CD14-positive monocyte (primary cell): ENCODE measurements at regions not wholly inside any gene's neighbourhood (a gene's known extent, or its start where the extent isn't known, plus 50 kb on each side); places are given as distances from the start of the nearest gene placed in this dataset.

Experiments
- DNase-seq, 3 donors: peaks; one replicate each; pipeline ENCODE4 v3.0.0-alpha.2; 2011 to 2022
- H2AFZ ChIP-seq: 2 replicates; pipeline ENCODE4 v1.6.0; 2012; ENCODE audit warnings: mild to moderate bottlenecking, low read depth, low read length, inconsistent platforms; ENCODE audit not compliant: insufficient read depth, poor library complexity, severe bottlenecking
- H3K27ac ChIP-seq, 2 donors: 1 replicate in 1 of 2; 2 replicates in 1 of 2; pipeline ENCODE4 v1.5.1; 2012 to 2013; ENCODE audit warnings: low read length in 2 of 2, control low read depth in 1 of 2, inconsistent platforms in 1 of 2, low read depth in 1 of 2, mild to moderate bottlenecking in 1 of 2
- H3K27me3 ChIP-seq, 2 donors: one replicate each; pipeline versions ENCODE4 v1.6.0 to v1.6.1; 2011 to 2013; ENCODE audit warnings: low read length in 2 of 2; ENCODE audit not compliant: control insufficient read depth in 2 of 2, insufficient read depth in 2 of 2
- H3K36me3 ChIP-seq, 2 donors: replicated peaks in 1 of 2; 1 replicate in 1 of 2; 2 replicates in 1 of 2; pipeline versions ENCODE4 v1.5.1 to v1.6.1; 2012 to 2013; ENCODE audit warnings: low read length in 2 of 2, control low read depth in 1 of 2, inconsistent platforms in 1 of 2, mild to moderate bottlenecking in 1 of 2; ENCODE audit not compliant: insufficient read depth in 2 of 2, control insufficient read depth in 1 of 2
- H3K4me1 ChIP-seq, 2 donors: 1 replicate in 1 of 2; 2 replicates in 1 of 2; pipeline versions ENCODE4 v1.5.1 to v1.6.1; 2012 to 2013; ENCODE audit warnings: low read length in 2 of 2, control low read depth in 1 of 2, inconsistent platforms in 1 of 2, mild to moderate bottlenecking in 1 of 2, moderate library complexity in 1 of 2; ENCODE audit not compliant: insufficient read depth in 2 of 2, control insufficient read depth in 1 of 2
- H3K4me2 ChIP-seq: replicated peaks from 2 replicates; pipeline ENCODE3; 2012; ENCODE audit warnings: low read length, moderate library complexity, mild to moderate bottlenecking; ENCODE audit not compliant: poor library complexity, severe bottlenecking; ENCODE audit errors: extremely low read depth
- H3K4me3 ChIP-seq, 3 experiments: fragments of 200-600 bp in 1 of 3; sonication (generic) in 1 of 3; replicated peaks in 1 of 3; 1 replicate in 2 of 3; 2 replicates in 1 of 3; pipeline ENCODE4 v1.5.1; 2011 to 2013; ENCODE audit warnings: low read length in 3 of 3, mild to moderate bottlenecking in 3 of 3, control low read depth in 2 of 3, low read depth in 2 of 3, inconsistent platforms in 1 of 3, moderate library complexity in 1 of 3
- H3K79me2 ChIP-seq: 2 replicates; pipeline ENCODE4 v1.6.0; 2012; ENCODE audit warnings: mild to moderate bottlenecking, control low read depth, inconsistent platforms, low read length, moderate library complexity; ENCODE audit not compliant: insufficient read depth
- H3K9ac ChIP-seq: 2 replicates; pipeline ENCODE4 v1.6.0; 2017; ENCODE audit warnings: low read length, mild to moderate bottlenecking; ENCODE audit not compliant: insufficient read depth, poor library complexity, severe bottlenecking
- H3K9me3 ChIP-seq, 2 donors: replicated peaks in 1 of 2; 1 replicate in 1 of 2; 2 replicates in 1 of 2; pipeline versions ENCODE4 v1.5.1 to v1.6.1; 2012 to 2013; ENCODE audit warnings: low read length in 2 of 2, control low read depth in 1 of 2; ENCODE audit not compliant: control insufficient read depth in 1 of 2, insufficient read depth in 1 of 2
- H4K20me1 ChIP-seq: 2 replicates; pipeline ENCODE4 v1.6.0; 2012; ENCODE audit warnings: mild to moderate bottlenecking, low read length, control low read depth, moderate library complexity; ENCODE audit not compliant: insufficient read depth
- H3K27ac Mint-ChIP-seq, 7 donors: one replicate each; pipeline ENCODE4 v1.8.0; 2020; ENCODE audit warnings: mild to moderate bottlenecking in 7 of 7, mixed read lengths in 7 of 7, moderate library complexity in 6 of 7, inconsistent platforms in 2 of 7
- H3K27me3 Mint-ChIP-seq, 3 donors: one replicate each; pipeline ENCODE4 v1.8.0; 2021 to 2022; ENCODE audit warnings: low read depth in 3 of 3, mild to moderate bottlenecking in 3 of 3, mixed read lengths in 3 of 3, moderate library complexity in 3 of 3, inconsistent platforms in 1 of 3
- H3K36me3 Mint-ChIP-seq, 2 donors: one replicate each; pipeline ENCODE4 v1.8.0; 2020; ENCODE audit warnings: mixed read lengths in 2 of 2, inconsistent platforms in 1 of 2, mild to moderate bottlenecking in 1 of 2
- H3K4me1 Mint-ChIP-seq: one replicate; pipeline ENCODE4 v1.8.0; 2020; ENCODE audit warnings: mild to moderate bottlenecking, mixed read lengths
- H3K4me3 Mint-ChIP-seq, 2 donors: one replicate each; pipeline ENCODE4 v1.8.0; 2020; ENCODE audit warnings: mild to moderate bottlenecking in 2 of 2, mixed read lengths in 2 of 2, moderate library complexity in 1 of 2
- H3K9me3 Mint-ChIP-seq, 7 donors: one replicate each; pipeline ENCODE4 v1.8.0; 2020 to 2022; ENCODE audit warnings: mixed read lengths in 7 of 7, mild to moderate bottlenecking in 6 of 7, moderate library complexity in 6 of 7, inconsistent platforms in 2 of 7
- WGBS: methylation state at CpG from one replicate; pipeline ENCODE4 v1.1.5; 2013; ENCODE audit warnings: missing lambda C conversion rate; ENCODE audit not compliant: insufficient coverage; 5-methylcytosine and 5-hydroxymethylcytosine counted together
- intact Hi-C, 2 donors: fragments of 100-400 bp; cut with micrococcal nuclease; formaldehyde crosslinking; loops; one replicate each; pipeline versions ENCODE4 v1.15.0 to v1.15.1; 2023
- TF ChIP-seq, protein P1 (sequence below): fragments of 200-600 bp; IDR thresholded peaks from one replicate; pipeline ENCODE4 v1.8.0; 2022; ENCODE audit warnings: antibody characterized with exemption, mild to moderate bottlenecking

DNA sequence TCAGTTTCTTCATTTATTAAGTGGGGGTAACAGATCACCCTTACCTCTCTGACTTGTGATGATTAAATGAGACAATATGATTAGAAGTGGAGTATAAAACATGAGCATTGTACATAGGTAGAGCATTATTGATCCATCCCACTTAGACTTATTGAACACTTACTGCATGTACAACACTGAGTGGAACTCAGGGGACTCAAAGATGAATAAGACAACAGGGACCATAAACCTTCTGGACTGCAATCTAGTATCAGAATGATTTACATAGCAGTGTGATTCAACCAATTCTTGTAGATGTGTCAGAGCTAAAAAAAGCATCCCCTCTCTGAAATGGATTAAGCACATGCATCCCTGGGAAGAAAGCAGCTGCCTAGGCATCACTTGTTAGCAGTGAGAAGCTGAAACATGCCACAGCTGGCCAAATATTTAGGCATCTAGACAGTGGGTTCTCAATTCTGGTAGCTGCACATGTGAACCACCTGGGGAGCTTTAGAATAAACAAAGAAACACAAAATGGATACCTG is 111.5 kb downstream of the CYRIA start:
- peaks cover 79 to 100% of the 10 kb centered on the region in 2 donors for H3K36me3 ChIP-seq
- no peaks in the 10 kb centered on the region for H3K27me3 ChIP-seq
- TF ChIP-seq, protein P1, sequence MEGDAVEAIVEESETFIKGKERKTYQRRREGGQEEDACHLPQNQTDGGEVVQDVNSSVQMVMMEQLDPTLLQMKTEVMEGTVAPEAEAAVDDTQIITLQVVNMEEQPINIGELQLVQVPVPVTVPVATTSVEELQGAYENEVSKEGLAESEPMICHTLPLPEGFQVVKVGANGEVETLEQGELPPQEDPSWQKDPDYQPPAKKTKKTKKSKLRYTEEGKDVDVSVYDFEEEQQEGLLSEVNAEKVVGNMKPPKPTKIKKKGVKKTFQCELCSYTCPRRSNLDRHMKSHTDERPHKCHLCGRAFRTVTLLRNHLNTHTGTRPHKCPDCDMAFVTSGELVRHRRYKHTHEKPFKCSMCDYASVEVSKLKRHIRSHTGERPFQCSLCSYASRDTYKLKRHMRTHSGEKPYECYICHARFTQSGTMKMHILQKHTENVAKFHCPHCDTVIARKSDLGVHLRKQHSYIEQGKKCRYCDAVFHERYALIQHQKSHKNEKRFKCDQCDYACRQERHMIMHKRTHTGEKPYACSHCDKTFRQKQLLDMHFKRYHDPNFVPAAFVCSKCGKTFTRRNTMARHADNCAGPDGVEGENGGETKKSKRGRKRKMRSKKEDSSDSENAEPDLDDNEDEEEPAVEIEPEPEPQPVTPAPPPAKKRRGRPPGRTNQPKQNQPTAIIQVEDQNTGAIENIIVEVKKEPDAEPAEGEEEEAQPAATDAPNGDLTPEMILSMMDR, result no peak
- no peak overlapping the region for H3K4me2 ChIP-seq
- no peak overlapping the region for H3K27ac ChIP-seq
- intact Hi-C loops, result loop anchor here (5.0 to 10.0 kb wide), 2 partner anchors 201 to 203 kb away; no protein-coding TSS in a partner anchor
- H3K4me1 ChIP-seq, result no peaks in the 10 kb centered on the region
- peaks cover 73% of the 10 kb centered on the region for H4K20me1 ChIP-seq
- H3K9ac ChIP-seq, result no peak overlapping the region
- Mint-ChIP-seq H3K27me3 (no peaks in the 10 kb centered on the region), H3K4me3 (no peak overlapping the region), H3K4me1 (peaks cover 2% of the 10 kb centered on the region), H3K36me3 (peaks cover 85 to 88% of the 10 kb centered on the region in 2 donors), H3K9me3 (no peaks in the 10 kb centered on the region), H3K27ac (peak overlapping the region in 1 of 7 donors; percentile 66)
- H3K9me3 ChIP-seq, result no peaks in the 10 kb centered on the region
- no peaks in the 10 kb centered on the region for H3K79me2 ChIP-seq
- H3K4me3 ChIP-seq, result no peak overlapping the region
- no peak for DNase-seq
- H2AFZ ChIP-seq, result no peak overlapping the region

DNA sequence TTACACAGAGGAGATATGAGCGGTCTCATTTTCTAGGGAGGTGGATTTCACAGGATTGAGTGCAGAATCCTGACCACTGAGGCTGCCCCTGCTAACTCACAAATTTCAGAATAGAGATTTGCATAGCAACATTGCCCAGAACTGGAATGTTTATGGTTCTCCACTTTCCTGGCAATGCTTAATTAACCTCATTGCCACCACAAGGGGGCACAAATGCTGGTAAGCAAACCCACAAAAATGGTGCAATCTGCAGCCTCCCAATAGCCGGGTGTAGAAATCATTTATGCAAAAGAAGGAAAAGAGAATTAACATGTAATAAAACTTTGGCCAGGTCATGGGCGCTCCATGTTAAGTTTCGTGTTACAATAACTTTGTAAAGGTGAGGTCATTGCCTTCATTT is 112.4 kb downstream of the CYRIA start:
- Mint-ChIP-seq H3K27ac (no peak overlapping the region), H3K4me1 (peaks cover 2% of the 10 kb centered on the region), H3K4me3 (no peak overlapping the region), H3K27me3 (no peaks in the 10 kb centered on the region), H3K36me3 (peaks cover 79 to 81% of the 10 kb centered on the region in 2 donors), H3K9me3 (no peaks in the 10 kb centered on the region)
- intact Hi-C loops, result loop anchor here (5.0 to 10.0 kb wide), 2 partner anchors 202 to 204 kb away; no protein-coding TSS in a partner anchor
- Histone ChIP-seq H3K27me3 (no peaks in the 10 kb centered on the region), H3K27ac (no peak overlapping the region), H3K36me3 (peaks cover 70 to 93% of the 10 kb centered on the region in 2 donors), H3K79me2 (no peaks in the 10 kb centered on the region), H3K4me2 (no peak overlapping the region), H3K9me3 (no peaks in the 10 kb centered on the region), H2AFZ (no peak overlapping the region), H3K4me3 (no peak overlapping the region), H3K4me1 (no peaks in the 10 kb centered on the region), H3K9ac (no peak overlapping the region), H4K20me1 (peaks cover 71% of the 10 kb centered on the region)
- TF ChIP-seq, protein P1, result peak; percentile 78
- DNase-seq, result peak; percentile 27 to 59 (median 56)
- no CpG with 5 or more reads among the region's 4 CpGs for WGBS
